A549 (cell line): ENCODE measurements at regions not wholly inside any gene's neighbourhood (a gene's known extent, or its start where the extent isn't known, plus 50 kb on each side); places are given as distances from the start of the nearest gene placed in this dataset.

ENCODE experiments used
- CTCF ChIP-seq: fragments of >200 bp; sonication (Bioruptor Twin); formaldehyde crosslinking; IDR thresholded peaks from 3 replicates; pipeline ENCODE4 v1.5.1; 2016
- JUNB ChIP-seq: fragments of >200 bp; sonication (Bioruptor Twin); formaldehyde crosslinking; IDR thresholded peaks from 2 replicates; pipeline ENCODE4 v1.6.1; 2016
- MAX ChIP-seq: IDR thresholded peaks from 2 replicates; pipeline ENCODE4 v1.6.1; 2012

- TF ChIP-seq MAX = no peak
- no peak for TF ChIP-seq JUNB
- TF ChIP-seq CTCF = no peak
Measured at GRCh38 chr13:39274739-39275325, 236.6 kb downstream of the NHLRC3 start.
